Right lobe of liver (tissue), 6 donors: ENCODE measurements at regions not wholly inside any gene's neighbourhood (a gene's known extent, or its start where the extent isn't known, plus 50 kb on each side); places are given as distances from the start of the nearest gene placed in this dataset.
"Not testable (repeated sequence)": the region's sequence is repeated elsewhere in the genome, so short reads cannot be mapped to it uniquely, and the experiment has no call there.

Experiments
- ATAC-seq, 4 donors: fragments of 200-7000 bp; cut with Tn5 transposase; one replicate each; pipeline ENCODE4 v1.9.1; 2020; ENCODE audit warnings: mild to moderate bottlenecking in 4 of 4, moderate library complexity in 4 of 4
- DNase-seq, 3 donors: peaks; one replicate each; pipeline ENCODE4 v3.0.0-alpha.2; 2020
- H3K27ac ChIP-seq, 3 donors: fragments of 200-600 bp; one replicate each; pipeline ENCODE4 v1.8.0; 2022
- H3K27me3 ChIP-seq, 2 donors: fragments of 200-600 bp; one replicate each; pipeline ENCODE4 v1.8.0; 2022
- H3K36me3 ChIP-seq, 4 donors: fragments of 200-600 bp; sonication (generic) in 1 of 4; one replicate each; pipeline versions ENCODE4 v1.5.1 to v1.8.0; 2017 to 2022; ENCODE audit warnings: control low read depth in 1 of 4
- H3K4me1 ChIP-seq, 4 donors: fragments of 200-600 bp; sonication (generic) in 1 of 4; one replicate each; pipeline versions ENCODE4 v1.5.1 to v1.8.0; 2017 to 2022; ENCODE audit warnings: control low read depth in 1 of 4
- H3K4me3 ChIP-seq, 3 donors: fragments of 200-600 bp; one replicate each; pipeline ENCODE4 v1.8.0; 2022
- H3K9me3 ChIP-seq, 4 donors: fragments of 200-600 bp; sonication (generic) in 1 of 4; one replicate each; pipeline versions ENCODE4 v1.5.1 to v1.8.0; 2017 to 2022; ENCODE audit warnings: control low read depth in 1 of 4
- WGBS: methylation state at CpG from one replicate; pipeline ENCODE4 v1.1.6; 2018; ENCODE audit warnings: low coverage, low lambda C conversion rate; ENCODE audit not compliant: insufficient coverage; ENCODE audit errors: missing lambda C conversion rate; 5-methylcytosine and 5-hydroxymethylcytosine counted together
- intact Hi-C, 2 donors: fragments of 100-400 bp; cut with DNase I; formaldehyde crosslinking; loops; one replicate each; pipeline versions ENCODE4 v1.11.2 to v1.14.1; 2022
- donor health status: DM: no; HTN: yes; CAD: no.
- donor health status: DM: no; HTN: no; CAD: no.
- donor health status: DM: no; HTN: no; CAD: no.
- donor health status: DM: no; HTN: yes; CAD: no.
- donor health status: DM: no; HTN: yes; CAD: no.

DNA sequence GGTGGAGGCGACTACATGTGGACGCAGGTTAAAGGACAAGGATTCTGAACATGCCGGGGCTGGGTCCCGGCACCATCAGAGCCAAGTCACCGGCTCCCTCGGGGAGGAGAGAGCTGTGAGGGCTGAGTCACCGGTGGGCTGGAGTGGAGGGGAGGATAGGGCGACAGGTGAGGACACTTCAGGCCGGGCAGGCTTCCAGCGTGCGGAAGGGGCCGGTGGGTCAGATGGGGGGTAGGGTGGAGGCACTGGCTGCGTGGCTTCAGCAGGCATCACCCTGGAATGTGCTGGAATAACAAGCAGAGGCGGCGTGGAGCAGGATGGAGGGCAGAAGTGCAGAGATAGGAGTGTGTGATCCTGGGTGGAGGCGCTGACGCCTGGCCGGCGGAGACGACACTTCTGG lies 4435.3 kb upstream of the TPTE start:
- DNase-seq, H3K4me1 ChIP-seq, ATAC-seq, H3K27me3 ChIP-seq, H3K9me3 ChIP-seq, H3K27ac ChIP-seq, H3K36me3 ChIP-seq, H3K4me3 ChIP-seq, intact Hi-C loops: not testable (repeated sequence)
- no CpG with 5 or more reads among the region's 20 CpGs for WGBS

DNA sequence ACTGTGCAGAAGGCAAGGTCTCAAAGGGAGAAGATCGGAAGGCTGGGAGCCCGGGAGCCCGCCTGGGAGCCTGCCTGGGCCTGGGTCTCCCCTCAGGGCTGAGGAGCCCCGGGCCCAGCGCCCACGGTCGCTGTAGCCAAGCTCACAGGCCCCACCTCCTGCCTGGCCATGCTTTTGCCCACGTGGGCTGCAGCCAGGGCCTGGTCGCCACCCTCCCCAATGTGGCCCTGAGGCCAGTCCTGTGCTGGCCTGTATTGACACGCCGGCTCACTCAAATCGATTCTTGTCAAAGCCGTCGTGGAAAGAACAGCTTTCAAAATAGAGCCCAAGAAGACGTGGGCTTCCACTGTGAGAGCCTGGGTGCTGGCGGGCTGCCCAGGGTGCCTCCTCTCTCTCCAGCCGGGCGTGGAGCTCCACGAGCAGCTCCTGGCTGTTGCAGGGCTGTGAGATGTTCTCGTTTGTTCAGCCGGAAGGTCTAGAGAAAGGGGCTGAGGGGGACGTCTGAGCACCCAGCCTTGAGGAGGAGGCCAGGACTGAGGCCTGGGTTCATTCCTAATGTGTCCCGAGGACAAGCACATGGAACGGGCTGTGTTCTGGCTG lies 4433.7 kb upstream of the TPTE start:
- H3K27me3 ChIP-seq, DNase-seq, H3K27ac ChIP-seq, H3K4me1 ChIP-seq, H3K4me3 ChIP-seq, H3K9me3 ChIP-seq, H3K36me3 ChIP-seq, intact Hi-C loops: not testable (repeated sequence)
- peak; percentile 68 to 85 (median 82) for ATAC-seq
- WGBS = no CpG with 5 or more reads among the region's 24 CpGs

DNA sequence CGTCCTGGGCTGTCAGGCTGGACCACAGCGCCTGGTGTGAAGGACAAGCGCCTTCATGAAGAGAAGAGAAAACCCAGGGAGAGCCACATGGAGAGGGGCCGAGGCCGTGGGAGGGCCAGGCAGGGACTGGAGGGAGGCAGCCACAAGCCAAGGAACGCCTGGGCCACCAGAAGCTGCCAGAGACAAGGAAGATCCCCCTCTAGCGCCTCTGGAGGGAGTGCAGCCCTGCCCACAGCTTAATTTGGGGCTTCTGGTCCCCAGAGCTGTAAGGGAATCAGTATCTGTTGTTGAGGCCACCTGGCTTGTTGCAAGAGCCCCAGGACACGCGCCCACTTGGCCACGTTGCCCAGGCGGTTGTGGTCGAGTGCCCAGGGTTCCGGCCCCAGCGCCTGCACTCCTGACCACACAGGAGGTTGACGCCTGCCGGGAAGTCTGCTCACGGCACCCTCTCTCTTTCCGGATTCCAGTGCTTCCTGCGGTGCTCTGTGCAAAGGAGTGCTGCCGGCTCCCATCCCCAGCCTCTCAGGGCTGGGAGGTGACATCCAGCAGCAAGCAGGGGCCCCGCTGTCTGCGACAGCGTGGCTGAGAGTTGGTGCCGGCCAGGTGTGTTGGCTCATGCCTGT lies 4431.0 kb upstream of the TPTE start:
- intact Hi-C loops, H3K9me3 ChIP-seq, DNase-seq, H3K4me3 ChIP-seq, H3K36me3 ChIP-seq, H3K4me1 ChIP-seq, H3K27ac ChIP-seq, H3K27me3 ChIP-seq: not testable (repeated sequence)
- peak; percentile 63 to 71 (median 66) for ATAC-seq
- WGBS = no CpG with 5 or more reads among the region's 24 CpGs

DNA sequence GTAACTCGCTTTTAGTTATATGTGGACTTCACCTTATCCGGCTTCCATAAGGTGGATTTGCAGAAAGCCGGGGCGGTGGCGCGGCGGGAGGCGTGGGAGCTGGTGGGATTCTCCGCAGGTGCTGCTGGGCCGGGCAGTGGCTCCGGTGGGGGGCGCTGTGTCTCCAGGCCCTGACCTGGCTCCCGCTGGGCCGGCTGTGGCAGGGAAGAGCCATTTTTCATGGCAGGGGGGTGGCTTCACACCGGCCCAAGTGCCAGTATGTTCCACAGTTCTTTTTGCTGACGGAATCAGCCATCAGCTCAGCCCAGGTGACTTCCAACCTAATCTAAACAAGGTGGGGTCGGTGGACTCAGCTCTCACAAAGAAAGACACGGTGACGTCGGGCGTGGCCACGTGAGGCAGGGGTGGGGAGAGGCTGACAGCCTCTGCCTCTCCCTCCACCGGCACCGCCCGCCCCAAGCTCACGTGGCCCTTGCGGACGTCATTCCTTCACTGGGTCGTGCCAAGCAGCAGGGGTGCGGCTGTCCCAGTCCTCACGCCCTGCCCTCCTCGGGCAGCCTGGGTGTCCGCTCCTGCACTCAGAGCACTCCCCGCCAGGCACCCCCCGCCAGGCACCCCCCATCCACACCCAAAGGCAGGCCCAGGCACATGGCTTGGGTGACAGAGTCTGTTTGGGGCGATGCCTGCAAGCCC lies 4429.9 kb upstream of the TPTE start:
- no CpG with 5 or more reads among the region's 36 CpGs for WGBS
- H3K4me1 ChIP-seq, DNase-seq, H3K27me3 ChIP-seq, H3K9me3 ChIP-seq, H3K27ac ChIP-seq, H3K36me3 ChIP-seq, ATAC-seq, intact Hi-C loops, H3K4me3 ChIP-seq: not testable (repeated sequence)

DNA sequence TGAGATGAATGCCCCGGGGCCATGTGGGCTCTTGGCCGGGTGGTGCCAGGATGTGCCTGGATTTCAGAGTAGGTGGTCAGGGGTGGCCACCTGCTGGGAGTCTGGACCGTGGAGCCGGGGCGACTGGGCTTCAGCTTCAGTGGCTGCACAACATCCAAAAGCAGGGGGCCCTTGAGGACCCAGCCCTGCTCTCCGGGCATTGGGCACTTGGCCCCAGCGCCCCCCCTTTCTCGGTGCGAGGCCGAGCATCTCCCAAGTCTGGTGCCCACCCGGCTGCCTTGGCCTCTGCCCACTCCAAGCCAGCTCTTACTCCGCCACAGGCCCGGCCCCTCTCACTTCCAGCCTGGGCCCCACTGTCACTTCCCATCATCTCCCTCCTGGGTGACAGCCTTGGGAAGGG lies 4429.0 kb upstream of the TPTE start:
- no CpG with 5 or more reads among the region's 13 CpGs for WGBS
- H3K36me3 ChIP-seq, H3K9me3 ChIP-seq, H3K27me3 ChIP-seq, ATAC-seq, H3K27ac ChIP-seq, H3K4me1 ChIP-seq, H3K4me3 ChIP-seq, intact Hi-C loops: not testable (repeated sequence)
- peak in 1 of 3 donors; percentile 1 for DNase-seq

DNA sequence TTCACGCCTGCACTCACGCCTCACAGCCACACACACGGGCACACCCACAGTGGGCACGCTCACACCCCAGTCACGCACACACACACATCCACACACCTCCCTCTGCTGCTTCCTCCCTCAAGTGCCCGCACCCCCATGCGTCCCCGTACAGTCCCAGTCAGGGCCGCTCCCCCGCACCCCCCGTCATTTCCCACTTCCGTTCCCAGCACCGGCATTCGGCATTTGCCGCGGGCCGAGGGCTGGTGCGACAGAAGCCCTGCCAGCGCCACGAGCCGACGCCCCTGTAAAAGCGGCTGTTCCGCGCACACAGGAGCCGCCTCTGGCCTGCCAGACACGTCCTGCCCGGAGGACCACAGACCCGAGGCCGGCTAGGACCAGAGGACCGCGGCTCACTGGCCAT lies 4428.0 kb upstream of the TPTE start:
- H3K27me3 ChIP-seq, H3K27ac ChIP-seq, intact Hi-C loops, H3K36me3 ChIP-seq, ATAC-seq, H3K4me3 ChIP-seq, H3K4me1 ChIP-seq, H3K9me3 ChIP-seq: not testable (repeated sequence)
- DNase-seq = peak in 2 of 3 donors; percentile 15 to 17
- 85% methylated on average over 7 of the region's 32 CpGs for WGBS

DNA sequence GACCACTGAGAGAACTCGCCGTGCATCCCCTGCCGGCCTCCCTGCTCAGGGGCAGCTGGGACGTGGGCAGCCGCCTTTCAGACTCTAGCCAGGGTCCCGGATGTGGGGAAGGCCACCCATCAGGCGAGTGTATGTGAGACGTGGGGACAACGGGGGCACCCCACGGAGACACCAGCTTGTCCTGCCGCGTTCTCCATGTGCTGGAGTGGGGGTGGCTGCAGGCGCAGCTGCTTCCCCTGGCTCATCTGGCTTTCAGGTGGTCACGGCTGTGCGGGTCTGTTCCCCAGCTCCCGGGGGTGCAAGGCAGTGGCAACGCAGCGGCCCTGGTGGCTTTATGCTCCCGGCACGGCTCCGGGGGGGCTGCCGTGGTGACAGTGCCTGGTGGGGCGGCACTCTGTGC lies 4427.5 kb upstream of the TPTE start:
- H3K4me1 ChIP-seq, H3K9me3 ChIP-seq, intact Hi-C loops, H3K4me3 ChIP-seq, H3K27me3 ChIP-seq, H3K36me3 ChIP-seq, H3K27ac ChIP-seq, ATAC-seq: not testable (repeated sequence)
- DNase-seq = peak in 1 of 3 donors; percentile 8
- no CpG with 5 or more reads among the region's 23 CpGs for WGBS

DNA sequence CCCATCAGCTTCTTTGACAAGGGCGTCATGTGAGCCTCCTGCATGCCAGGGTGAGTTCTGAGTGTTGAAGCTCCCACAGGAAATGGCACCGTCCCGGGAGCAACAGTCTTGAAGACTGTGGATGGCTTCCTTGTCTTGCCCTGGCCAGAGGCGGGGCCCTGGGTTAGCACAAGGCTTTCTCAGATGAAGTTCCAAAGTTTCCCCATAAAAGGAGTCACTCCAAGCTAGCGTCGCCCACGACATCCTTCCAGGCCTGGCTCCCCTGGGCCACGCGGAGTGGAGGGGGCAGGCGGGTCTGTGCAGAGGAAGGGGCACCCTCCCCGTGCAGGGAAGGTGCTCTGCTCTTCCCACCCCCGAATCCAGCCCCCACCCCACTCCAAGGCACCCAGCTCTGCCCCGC lies 4426.1 kb upstream of the TPTE start:
- H3K4me1 ChIP-seq, H3K36me3 ChIP-seq, H3K4me3 ChIP-seq, H3K9me3 ChIP-seq, H3K27me3 ChIP-seq, intact Hi-C loops, DNase-seq, ATAC-seq, H3K27ac ChIP-seq: not testable (repeated sequence)
- WGBS = no CpG with 5 or more reads among the region's 13 CpGs

DNA sequence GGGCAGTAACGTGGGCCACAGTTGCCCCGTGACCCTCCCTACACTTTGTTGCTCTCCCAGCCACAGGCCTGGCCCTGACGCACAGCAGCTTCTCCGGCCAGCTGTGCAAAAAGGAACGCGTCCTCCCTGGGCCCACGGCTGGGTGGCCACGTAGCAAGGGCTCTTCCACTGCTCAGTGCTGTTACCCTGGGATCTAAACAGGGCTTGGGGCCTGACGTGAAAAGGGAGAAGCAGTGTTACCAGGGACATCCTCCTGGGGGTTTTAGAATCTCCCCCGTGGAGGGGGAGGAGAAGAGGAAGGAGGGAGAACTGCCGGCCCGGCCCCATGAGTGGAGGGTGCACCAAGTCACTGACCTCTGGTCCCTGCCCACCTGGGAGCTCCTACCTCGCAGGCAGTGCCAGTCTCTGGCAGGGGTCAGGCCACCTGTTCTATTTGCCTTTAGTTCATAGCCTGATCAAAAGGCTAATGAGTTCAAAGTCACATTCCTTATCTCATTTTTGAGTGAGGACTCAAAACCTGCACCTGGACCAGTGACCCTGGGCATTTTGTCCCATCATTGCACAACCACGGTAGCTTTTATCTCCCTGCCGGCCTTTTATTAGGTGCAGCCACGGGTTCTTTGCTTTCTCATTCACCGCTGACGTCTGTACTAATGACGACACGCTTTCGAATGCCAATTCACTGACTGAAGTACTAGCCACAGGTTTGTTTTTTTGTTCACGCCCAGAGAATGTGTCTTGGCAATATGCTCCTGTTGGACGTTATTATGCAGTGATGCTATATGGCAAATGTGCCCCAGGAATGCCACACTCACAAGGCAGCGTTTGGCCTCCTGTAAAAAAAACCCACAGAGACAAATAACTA lies 4424.6 kb upstream of the TPTE start:
- H3K4me3 ChIP-seq, H3K27me3 ChIP-seq, intact Hi-C loops, H3K27ac ChIP-seq, H3K36me3 ChIP-seq, H3K4me1 ChIP-seq, H3K9me3 ChIP-seq, DNase-seq: not testable (repeated sequence)
- no CpG with 5 or more reads among the region's 24 CpGs for WGBS
- peak; percentile 87 to 91 (median 90) for ATAC-seq

DNA sequence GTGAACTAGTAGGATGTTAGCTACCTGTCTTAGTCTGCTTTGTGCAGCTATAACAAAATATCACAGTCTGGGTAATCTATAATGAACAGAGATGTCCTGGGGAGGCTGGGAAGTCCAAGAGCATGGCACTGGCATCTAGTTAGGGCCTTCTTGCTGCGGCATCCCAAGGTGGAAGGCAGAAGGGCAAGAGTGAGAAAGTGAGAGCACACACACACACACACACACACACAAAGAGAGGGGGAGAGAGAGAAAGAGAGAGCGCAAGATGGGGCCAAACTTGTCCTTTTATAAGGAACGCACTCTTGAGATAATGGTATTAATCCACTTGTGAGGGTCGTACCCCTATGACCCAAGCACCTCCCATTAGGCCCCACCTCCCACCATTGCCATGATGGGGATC lies 4423.6 kb upstream of the TPTE start:
- H3K36me3 ChIP-seq, H3K4me3 ChIP-seq, H3K27ac ChIP-seq, H3K27me3 ChIP-seq, H3K9me3 ChIP-seq, intact Hi-C loops, ATAC-seq, DNase-seq, H3K4me1 ChIP-seq: not testable (repeated sequence)
- WGBS = 100% methylated on average over 1 of the region's 4 CpGs
